HG02588 (cell line): ENCODE measurements at regions not wholly inside any gene's neighbourhood (a gene's known extent, or its start where the extent isn't known, plus 50 kb on each side); places are given as distances from the start of the nearest gene placed in this dataset.
"Not testable (repeated sequence)": the region's sequence is repeated elsewhere in the genome, so short reads cannot be mapped to it uniquely, and the experiment has no call there.

Experiments
- ATAC-seq: cut with Tn5 transposase; IDR thresholded peaks from one replicate; pipeline ENCODE4 v1.9.1; 2021; ENCODE audit warnings: mild to moderate bottlenecking, moderate library complexity; ENCODE audit not compliant: unreplicated experiment

DNA sequence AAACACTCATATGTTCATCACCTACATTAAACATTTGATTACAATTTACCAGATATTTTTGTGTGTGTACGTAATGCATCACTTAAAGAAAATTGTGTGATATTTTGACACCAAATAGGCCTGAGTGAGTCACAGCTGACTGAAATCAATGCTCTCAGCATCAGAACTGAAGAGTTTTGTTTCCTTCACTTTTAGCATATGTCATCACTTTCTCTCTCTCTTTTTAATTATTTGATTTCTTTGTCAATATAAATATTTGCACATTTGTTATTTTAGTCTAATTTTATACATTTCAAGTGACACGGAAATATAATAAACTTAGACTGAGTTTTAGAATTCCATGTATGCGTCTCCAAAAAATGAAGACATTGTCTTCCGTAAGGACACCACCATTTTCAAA, 545.3 kb downstream of the PTPRC start:
- no peak for ATAC-seq

- no peak for ATAC-seq
Measured at GRCh38 chr1:199194862-199195261, 556.0 kb downstream of the PTPRC start.

GRCh38 chr1:199197695-199198094, 558.9 kb downstream of the PTPRC start:
- ATAC-seq: no peak

- no peak for ATAC-seq
Measured at GRCh38 chr1:199202331-199202730, 563.5 kb downstream of the PTPRC start.

- no peak for ATAC-seq
Measured at GRCh38 chr1:199204231-199204630, 565.4 kb downstream of the PTPRC start.

DNA sequence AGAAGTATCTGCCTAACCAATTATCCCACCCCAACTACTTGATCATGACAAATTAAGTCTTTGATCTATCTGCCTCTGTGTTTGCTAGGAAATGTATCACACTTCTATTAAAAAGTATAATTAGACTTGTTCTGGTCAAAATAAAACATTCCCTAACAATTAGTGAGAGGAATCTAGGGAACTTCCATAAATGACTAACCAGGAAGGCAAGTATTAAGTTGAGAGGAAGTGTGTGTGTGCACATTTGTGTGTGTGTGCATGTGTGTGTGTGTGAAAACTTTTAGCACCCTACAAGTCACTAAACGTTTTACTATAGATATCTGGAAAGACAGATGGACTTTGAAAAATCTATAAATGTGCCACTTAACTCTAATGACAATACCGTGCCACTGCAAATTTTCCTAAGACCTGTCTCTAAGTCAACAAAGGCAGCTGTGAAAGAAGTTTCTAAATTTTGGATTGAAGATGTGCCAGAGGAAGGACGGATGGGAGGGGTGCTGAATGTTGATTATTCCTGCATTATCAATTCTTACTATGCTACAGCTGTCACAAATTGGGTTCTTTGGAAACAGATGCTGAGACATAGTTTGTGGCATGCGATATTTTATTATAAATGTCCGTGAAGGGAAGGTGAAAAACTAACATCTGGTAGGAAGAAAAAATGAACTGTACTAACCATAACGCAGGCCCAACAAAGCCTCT, 567.1 kb downstream of the PTPRC start:
- ATAC-seq: no peak

DNA sequence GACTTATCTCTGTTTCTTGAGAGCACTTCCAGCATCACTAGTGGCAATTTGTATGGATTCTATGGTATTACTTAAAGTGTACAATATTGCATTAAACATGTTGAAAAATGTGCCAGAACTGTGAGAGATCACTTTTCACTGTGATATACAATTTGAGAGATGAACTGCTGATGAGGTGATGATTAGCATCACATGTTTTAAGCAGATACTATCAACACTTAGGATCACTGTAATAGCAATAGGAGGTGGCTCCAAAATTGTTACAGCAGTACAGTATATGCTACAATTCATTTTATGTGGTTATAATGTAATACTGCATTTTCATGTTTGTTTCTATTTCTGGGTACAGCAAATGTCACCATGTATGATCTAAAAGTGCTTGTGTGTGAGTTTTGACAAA, 570.0 kb downstream of the PTPRC start:
- no peak for ATAC-seq

- ATAC-seq: no peak
Measured at GRCh38 chr1:199218065-199218464, 579.2 kb downstream of the PTPRC start.

DNA sequence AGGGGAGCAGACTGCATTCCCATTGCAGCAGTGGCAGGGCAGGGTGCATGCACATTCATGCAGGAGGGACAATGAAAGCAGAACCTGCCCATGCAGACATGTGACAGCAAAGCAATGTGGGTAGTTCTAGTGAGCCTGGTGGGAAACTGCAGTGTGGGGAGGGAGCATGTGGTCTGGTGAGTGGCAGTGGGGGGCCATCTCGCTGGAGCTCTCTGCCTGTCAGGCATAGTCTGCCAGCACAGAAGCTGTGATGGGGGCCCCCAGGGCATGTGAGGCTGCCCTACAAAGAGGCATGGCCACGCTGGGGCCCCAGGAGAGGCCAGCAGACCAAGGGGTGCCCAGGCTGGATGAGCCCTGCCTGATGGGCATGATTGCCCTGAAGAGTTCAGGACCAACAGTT, 579.7 kb downstream of the PTPRC start:
- ATAC-seq: no peak

GRCh38 chr1:199220031-199220430, 581.2 kb downstream of the PTPRC start:
- ATAC-seq: no peak

GRCh38 chr1:199221371-199222150, 582.7 kb downstream of the PTPRC start:
- ATAC-seq: no peak

GRCh38 chr1:199223936-199224335, 585.1 kb downstream of the PTPRC start:
- ATAC-seq: no peak

- ATAC-seq: peak; percentile 71
Measured at GRCh38 chr1:199226163-199226562, 587.3 kb downstream of the PTPRC start.

DNA sequence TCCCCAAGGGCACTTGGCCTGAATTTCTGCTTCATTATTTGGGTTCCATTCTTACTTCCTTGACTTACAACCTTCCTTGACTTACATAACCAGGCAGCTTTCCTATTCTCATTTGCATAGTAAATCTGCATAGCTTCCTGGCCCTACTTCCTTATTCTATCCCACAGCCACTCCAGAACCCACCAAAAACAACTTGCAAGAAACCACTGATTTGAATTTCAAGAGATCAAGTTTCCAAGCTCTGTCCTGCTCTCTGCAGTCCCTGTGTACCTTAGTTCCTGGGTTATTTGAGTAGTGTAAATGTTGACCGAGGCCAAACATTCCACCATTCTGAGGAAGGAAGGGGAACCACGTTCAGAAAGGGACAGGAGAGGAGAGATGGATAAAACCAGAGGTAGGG, 603.3 kb downstream of the PTPRC start:
- ATAC-seq: no peak

DNA sequence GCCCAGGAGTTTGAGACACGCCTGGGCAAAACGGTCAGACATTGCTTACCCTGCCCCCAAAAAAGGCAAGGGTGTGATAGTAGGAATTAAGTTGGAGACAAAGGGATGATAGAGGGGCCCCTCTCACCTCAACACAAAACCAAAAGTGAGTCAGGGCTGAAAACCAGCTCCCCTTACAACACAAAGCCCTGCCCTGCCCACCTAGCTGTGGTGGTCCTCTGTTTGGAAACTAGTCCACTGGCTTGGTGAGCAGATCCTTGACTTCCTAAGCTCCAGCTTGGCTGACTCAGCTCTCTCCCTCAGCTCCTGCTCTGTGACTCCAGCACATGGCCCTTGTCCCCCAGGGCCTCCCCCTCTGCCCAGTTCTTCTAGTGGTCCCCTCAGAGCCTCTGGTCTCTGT, 603.8 kb downstream of the PTPRC start:
- no peak for ATAC-seq

GRCh38 chr1:199243423-199244061, 604.7 kb downstream of the PTPRC start:
- peak; percentile 99 for ATAC-seq

DNA sequence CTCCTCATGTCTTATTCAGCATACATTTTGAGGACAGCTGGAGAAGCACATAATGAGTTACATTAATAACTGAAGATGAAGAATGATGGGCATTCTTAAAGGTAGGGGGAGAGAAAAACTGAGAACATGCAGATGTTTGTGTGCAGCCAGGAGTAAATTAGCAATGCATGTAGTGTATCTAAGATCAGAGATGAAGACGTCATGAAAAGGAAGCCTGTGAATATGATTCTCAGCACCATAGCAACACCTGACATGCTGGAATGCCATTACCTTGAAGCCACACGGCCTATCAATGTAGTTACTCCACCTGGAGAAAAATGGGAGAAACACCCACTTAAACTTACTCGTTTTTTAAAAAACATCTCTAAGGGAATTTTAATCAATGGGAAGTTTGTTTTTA, 607.1 kb downstream of the PTPRC start:
- ATAC-seq: no peak

DNA sequence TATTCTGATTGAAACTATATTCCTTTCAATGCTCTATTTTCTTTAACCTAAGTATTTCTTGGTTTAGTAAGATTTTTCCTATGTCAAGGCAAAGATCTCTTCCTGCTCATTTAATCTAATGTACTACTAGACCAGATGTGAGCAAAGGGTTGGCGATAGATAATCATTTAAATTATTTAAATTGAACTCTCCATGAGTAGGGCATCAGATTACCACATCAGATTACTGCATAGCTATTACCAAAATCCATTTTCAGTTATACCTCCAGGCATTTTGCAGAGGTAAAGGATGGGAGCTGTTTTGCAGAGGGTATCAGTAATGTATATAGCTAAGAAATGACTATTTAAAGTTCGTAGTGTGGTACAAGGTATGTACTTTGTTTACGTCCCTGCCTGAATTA, 607.9 kb downstream of the PTPRC start:
- no peak for ATAC-seq

DNA sequence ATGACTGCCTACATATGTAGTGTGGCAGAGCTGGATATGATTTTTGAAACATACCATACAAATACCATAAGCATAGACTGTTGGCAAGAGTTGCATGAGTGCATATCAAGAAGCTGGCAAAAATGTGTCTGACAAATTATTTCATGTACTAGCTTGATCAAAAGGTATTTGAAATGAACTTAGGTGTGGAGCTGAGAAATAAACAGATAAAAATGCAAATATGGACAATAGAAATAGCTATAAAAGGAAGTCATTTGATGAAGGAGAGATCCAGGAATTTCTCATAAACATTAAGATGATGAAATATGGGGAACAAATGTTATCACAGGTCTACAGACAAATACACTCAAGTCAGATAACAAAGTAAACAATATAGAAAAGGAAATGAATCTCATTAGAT, 609.1 kb downstream of the PTPRC start:
- ATAC-seq: no peak

- not testable (repeated sequence) for ATAC-seq
Measured at GRCh38 chr1:199254040-199254439, 615.2 kb downstream of the PTPRC start.

GRCh38 chr1:199261328-199261727, 622.5 kb downstream of the PTPRC start:
- no peak for ATAC-seq

- no peak for ATAC-seq
Measured at GRCh38 chr1:199264283-199264682, 625.4 kb downstream of the PTPRC start.
